Kidney epithelial cell (primary cell): ENCODE measurements at regions not wholly inside any gene's neighbourhood (a gene's known extent, or its start where the extent isn't known, plus 50 kb on each side); places are given as distances from the start of the nearest gene placed in this dataset.

ENCODE experiments used
- DNase-seq: peaks from one replicate; pipeline ENCODE4 v3.0.0-alpha.2; 2010; ENCODE audit warnings: low read depth
- H3K27me3 ChIP-seq: 2 replicates; pipeline ENCODE4 v1.6.0; 2011; ENCODE audit warnings: low read length; ENCODE audit not compliant: control insufficient read depth, insufficient read depth
- H3K36me3 ChIP-seq: 2 replicates; pipeline ENCODE4 v1.5.1; 2011; ENCODE audit warnings: low read length; ENCODE audit not compliant: control insufficient read depth, insufficient read depth
- H3K4me3 ChIP-seq: 2 replicates; pipeline ENCODE4 v1.5.1; 2011; ENCODE audit warnings: low read depth, mild to moderate bottlenecking, control low read depth, low read length
- TF ChIP-seq, protein P1 (sequence below): IDR thresholded peaks from 2 replicates; pipeline ENCODE4 v1.5.1; 2011; ENCODE audit warnings: mild to moderate bottlenecking, moderate library complexity, low read length, control low read depth, inconsistent platforms; ENCODE audit not compliant: insufficient read depth, poor library complexity, severe bottlenecking

DNA sequence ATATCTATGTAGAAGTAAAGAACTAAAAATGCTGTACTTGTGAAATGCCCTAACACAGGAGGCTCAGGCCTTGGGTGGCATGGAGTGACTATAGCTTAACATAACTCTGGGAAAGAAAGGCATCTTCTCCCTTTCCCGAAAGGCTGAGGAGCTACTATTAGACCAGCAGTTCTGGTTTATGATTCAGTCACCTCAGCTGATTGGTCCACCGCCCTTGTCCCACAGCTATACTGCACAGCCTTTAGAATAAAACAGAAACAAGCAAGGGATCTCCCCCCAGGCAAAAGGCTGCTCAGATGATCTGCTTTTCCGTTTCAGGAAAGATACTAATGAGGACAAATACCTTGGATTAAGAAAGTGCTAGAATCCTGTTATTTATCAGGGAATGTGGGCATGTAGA is 171.3 kb downstream of the SNCA start:
- no peak overlapping the region for H3K4me3 ChIP-seq
- no peaks in the 10 kb centered on the region for H3K27me3 ChIP-seq
- TF ChIP-seq, protein P1, sequence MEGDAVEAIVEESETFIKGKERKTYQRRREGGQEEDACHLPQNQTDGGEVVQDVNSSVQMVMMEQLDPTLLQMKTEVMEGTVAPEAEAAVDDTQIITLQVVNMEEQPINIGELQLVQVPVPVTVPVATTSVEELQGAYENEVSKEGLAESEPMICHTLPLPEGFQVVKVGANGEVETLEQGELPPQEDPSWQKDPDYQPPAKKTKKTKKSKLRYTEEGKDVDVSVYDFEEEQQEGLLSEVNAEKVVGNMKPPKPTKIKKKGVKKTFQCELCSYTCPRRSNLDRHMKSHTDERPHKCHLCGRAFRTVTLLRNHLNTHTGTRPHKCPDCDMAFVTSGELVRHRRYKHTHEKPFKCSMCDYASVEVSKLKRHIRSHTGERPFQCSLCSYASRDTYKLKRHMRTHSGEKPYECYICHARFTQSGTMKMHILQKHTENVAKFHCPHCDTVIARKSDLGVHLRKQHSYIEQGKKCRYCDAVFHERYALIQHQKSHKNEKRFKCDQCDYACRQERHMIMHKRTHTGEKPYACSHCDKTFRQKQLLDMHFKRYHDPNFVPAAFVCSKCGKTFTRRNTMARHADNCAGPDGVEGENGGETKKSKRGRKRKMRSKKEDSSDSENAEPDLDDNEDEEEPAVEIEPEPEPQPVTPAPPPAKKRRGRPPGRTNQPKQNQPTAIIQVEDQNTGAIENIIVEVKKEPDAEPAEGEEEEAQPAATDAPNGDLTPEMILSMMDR: no peak
- DNase-seq: no peak
- H3K36me3 ChIP-seq: no peaks in the 10 kb centered on the region

- TF ChIP-seq, protein P1: no peak
- no peak for DNase-seq
- H3K27me3 ChIP-seq: no peaks in the 10 kb centered on the region
- H3K36me3 ChIP-seq: no peaks in the 10 kb centered on the region
- H3K4me3 ChIP-seq: no peak overlapping the region
These were observed 172.4 kb downstream of the SNCA start for GRCh38 chr4:89664521-89664920.

DNA sequence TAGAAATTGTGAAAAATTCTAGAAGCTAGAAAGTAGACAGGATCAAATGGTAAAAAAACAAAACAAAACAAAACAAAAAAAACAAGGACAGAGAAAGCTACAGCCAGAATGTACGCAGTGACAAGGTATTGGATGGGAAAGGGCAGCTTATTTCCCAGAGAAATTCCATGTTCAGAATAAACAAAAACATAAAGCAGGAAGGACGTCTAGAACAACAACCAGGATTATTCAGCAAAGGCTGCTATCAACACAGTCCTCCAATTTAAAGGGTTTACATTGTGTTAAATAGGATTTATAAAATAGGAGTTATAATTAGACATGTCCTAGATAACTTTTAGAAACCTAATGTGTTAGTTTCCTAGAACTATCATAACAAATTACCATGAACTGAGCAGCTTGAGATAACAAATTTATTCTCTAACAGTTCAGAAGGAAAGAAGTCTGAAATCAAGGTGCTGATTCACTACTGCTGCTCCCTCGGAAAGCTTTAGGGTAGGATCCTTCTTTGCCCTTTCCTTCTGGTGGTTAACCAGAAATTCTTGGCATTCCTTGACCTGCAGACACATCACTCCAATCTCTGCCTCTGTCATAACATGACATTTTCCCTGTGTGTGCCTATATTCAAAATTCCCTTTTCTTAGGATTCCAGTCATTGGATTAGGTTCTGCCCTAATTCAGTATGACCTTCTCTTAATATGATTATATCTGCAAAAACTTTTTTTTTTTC is 175.6 kb downstream of the SNCA start:
- Histone ChIP-seq H3K36me3 (no peaks in the 10 kb centered on the region), H3K27me3 (no peaks in the 10 kb centered on the region), H3K4me3 (no peak overlapping the region)
- peak; percentile 76 for DNase-seq
- TF ChIP-seq, protein P1: no peak

DNA sequence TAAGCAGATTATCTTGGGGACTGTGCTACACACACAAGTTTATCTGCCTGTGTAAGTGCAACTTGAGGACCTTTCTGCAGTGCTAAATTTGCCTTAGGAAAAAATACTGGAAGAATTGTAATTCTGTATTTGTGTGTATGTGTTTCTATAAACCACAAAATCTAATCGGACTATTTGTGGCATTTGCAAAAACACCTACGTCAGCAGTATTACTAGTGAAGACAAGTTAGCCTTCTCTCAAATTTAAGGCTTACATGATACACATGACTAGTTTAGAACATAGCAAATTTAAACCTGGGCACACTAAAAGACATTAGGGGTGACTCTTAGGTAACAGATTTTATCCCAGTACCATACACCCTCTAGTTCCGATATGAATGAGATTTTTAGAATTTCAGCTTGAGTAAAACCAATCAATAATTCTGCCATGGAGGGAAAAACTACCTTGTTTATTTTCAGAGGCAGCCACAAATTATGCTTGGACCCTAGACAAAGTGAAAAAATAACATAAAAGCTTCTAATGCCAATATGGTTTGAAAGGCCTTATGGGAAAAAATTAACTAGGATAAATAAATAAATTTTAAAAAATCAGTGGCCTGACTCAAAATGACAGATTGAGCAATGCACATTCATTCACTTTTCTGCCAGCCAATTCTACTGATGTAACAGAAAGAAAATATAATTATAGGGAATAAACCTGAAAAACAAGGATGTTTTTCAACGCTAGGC is 176.4 kb downstream of the SNCA start:
- TF ChIP-seq, protein P1: no peak
- Histone ChIP-seq H3K27me3 (no peaks in the 10 kb centered on the region), H3K4me3 (no peak overlapping the region), H3K36me3 (no peaks in the 10 kb centered on the region)
- no peak for DNase-seq

DNA sequence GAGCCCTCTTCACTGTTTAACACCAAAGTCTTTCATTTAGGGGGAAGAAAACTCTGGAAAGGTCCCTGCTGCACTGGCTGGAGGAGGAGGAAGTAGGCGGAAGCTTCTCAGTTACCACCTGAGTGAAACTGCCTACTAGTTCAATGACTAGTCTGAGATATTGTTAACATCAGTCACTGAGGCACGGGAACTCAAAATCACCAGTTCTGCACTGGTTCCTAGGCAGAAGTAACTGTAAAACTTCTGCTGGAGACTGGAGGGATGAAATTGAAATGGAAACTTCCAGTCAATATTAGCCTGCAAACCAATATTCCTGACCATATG is 178.3 kb downstream of the SNCA start:
- TF ChIP-seq, protein P1: no peak
- Histone ChIP-seq H3K27me3 (no peaks in the 10 kb centered on the region), H3K36me3 (no peaks in the 10 kb centered on the region), H3K4me3 (no peak overlapping the region)
- DNase-seq: no peak
